ENCODE measurements at regions not wholly inside any gene's neighbourhood (a gene's known extent, or its start where the extent isn't known, plus 50 kb on each side); places are given as distances from the start of the nearest gene placed in this dataset.
"Not testable (repeated sequence)": the region's sequence is repeated elsewhere in the genome, so short reads cannot be mapped to it uniquely, and the experiment has no call there.

- DNase-seq (ENCODE audit: low read depth), result not testable (repeated sequence)
Observed at GRCh38 chr6:3528081-3528671, 71.3 kb upstream of the SLC22A23 start.

- no peak for DNase-seq (ENCODE audit: low read depth)
Observed at GRCh38 chr6:3527651-3527977, 70.8 kb upstream of the SLC22A23 start.

- DNase-seq (ENCODE audit: low read depth), result no peak
Observed at GRCh38 chr6:3526962-3527650, 70.3 kb upstream of the SLC22A23 start.

GRCh38 chr6:3525915-3526314, 69.1 kb upstream of the SLC22A23 start:
- DNase-seq (ENCODE audit: low read depth), result no peak

- DNase-seq (ENCODE audit: low read depth), result no peak
Observed at GRCh38 chr6:3524456-3524855, 67.6 kb upstream of the SLC22A23 start.

GRCh38 chr6:3523966-3524365, 67.1 kb upstream of the SLC22A23 start:
- DNase-seq (ENCODE audit: low read depth), result no peak

- DNase-seq (ENCODE audit: low read depth), result no peak
Observed at GRCh38 chr6:3523271-3523670, 66.4 kb upstream of the SLC22A23 start.

- DNase-seq (ENCODE audit: low read depth), result peak; percentile 15
Observed at GRCh38 chr6:3522561-3523260, 65.9 kb upstream of the SLC22A23 start.

GRCh38 chr6:3520281-3521230, 63.7 kb upstream of the SLC22A23 start:
- DNase-seq (ENCODE audit: low read depth), result no peak

GRCh38 chr6:3518356-3519190, 61.7 kb upstream of the SLC22A23 start:
- peak; percentile 74 for DNase-seq (ENCODE audit: low read depth)

- DNase-seq (ENCODE audit: low read depth), result peak; percentile 74
Observed at GRCh38 chr6:3517350-3517749, 60.5 kb upstream of the SLC22A23 start.

- DNase-seq (ENCODE audit: low read depth), result no peak
Observed at GRCh38 chr6:3516092-3516491, 59.2 kb upstream of the SLC22A23 start.

- no peak for DNase-seq (ENCODE audit: low read depth)
Observed at GRCh38 chr6:3515669-3516068, 58.8 kb upstream of the SLC22A23 start.

GRCh38 chr6:3513416-3513815, 56.6 kb upstream of the SLC22A23 start:
- DNase-seq (ENCODE audit: low read depth), result no peak

GRCh38 chr6:3512832-3513231, 56.0 kb upstream of the SLC22A23 start:
- no peak for DNase-seq (ENCODE audit: low read depth)

- no peak for DNase-seq (ENCODE audit: low read depth)
Observed at GRCh38 chr6:3510617-3511016, 53.8 kb upstream of the SLC22A23 start.

- no peak for DNase-seq (ENCODE audit: low read depth)
Observed at GRCh38 chr6:3510178-3510577, 53.3 kb upstream of the SLC22A23 start.

GRCh38 chr6:3509336-3509735, 52.5 kb upstream of the SLC22A23 start:
- peak; percentile 30 for DNase-seq (ENCODE audit: low read depth)

- DNase-seq (ENCODE audit: low read depth), result no peak
Observed at GRCh38 chr6:3506751-3507383, 50.0 kb upstream of the SLC22A23 start.
